Glutamatergic neuron (in vitro differentiated cells): ENCODE measurements at regions not wholly inside any gene's neighbourhood (a gene's known extent, or its start where the extent isn't known, plus 50 kb on each side); places are given as distances from the start of the nearest gene placed in this dataset.

Experiments
- DNase-seq: peaks from one replicate; pipeline ENCODE4 v3.0.0; 2022
- H3K27ac Mint-ChIP-seq: one replicate; pipeline ENCODE4 v1.8.0; 2020; ENCODE audit warnings: mild to moderate bottlenecking, mixed read lengths, inconsistent platforms; ENCODE audit not compliant: unreplicated experiment
- H3K27me3 Mint-ChIP-seq: one replicate; pipeline ENCODE4 v1.8.0; 2020; ENCODE audit warnings: mild to moderate bottlenecking, moderate library complexity, mixed read lengths, inconsistent platforms; ENCODE audit not compliant: unreplicated experiment
- H3K36me3 Mint-ChIP-seq: one replicate; pipeline ENCODE4 v1.8.0; 2020; ENCODE audit warnings: mild to moderate bottlenecking, mixed read lengths, inconsistent platforms; ENCODE audit not compliant: unreplicated experiment
- H3K4me1 Mint-ChIP-seq: one replicate; pipeline ENCODE4 v1.8.0; 2020; ENCODE audit warnings: mild to moderate bottlenecking, low read depth, mixed read lengths, inconsistent platforms; ENCODE audit not compliant: unreplicated experiment
- H3K4me3 Mint-ChIP-seq: one replicate; pipeline ENCODE4 v1.8.0; 2020; ENCODE audit warnings: mild to moderate bottlenecking, mixed read lengths, inconsistent platforms; ENCODE audit not compliant: unreplicated experiment
- H3K9me3 Mint-ChIP-seq: one replicate; pipeline ENCODE4 v1.8.0; 2020; ENCODE audit warnings: mild to moderate bottlenecking, moderate library complexity, mixed read lengths, inconsistent platforms; ENCODE audit not compliant: unreplicated experiment
- CTCF ChIP-seq: fragments of 200-600 bp; sonication (generic); IDR thresholded peaks from one replicate; pipeline ENCODE4 v1.5.0; 2021; ENCODE audit not compliant: partially characterized antibody, unreplicated experiment

- H3K27ac Mint-ChIP-seq, result no peak overlapping the region
- H3K36me3 Mint-ChIP-seq, result no peaks in the 10 kb centered on the region
- no peak for TF ChIP-seq CTCF
- peaks cover 9% of the 10 kb centered on the region for H3K4me1 Mint-ChIP-seq
- H3K4me3 Mint-ChIP-seq, result no peak overlapping the region
- DNase-seq, result no peak
- H3K27me3 Mint-ChIP-seq, result no peaks in the 10 kb centered on the region
- H3K9me3 Mint-ChIP-seq, result no peaks in the 10 kb centered on the region
These were observed 275.8 kb upstream of the PRDM1 start for GRCh38 chr6:105810105-105810921.

GRCh38 chr6:105808571-105808970 is 277.6 kb upstream of the PRDM1 start:
- no peak for DNase-seq
- TF ChIP-seq CTCF, result no peak
- H3K27ac Mint-ChIP-seq, result no peak overlapping the region
- peaks cover 9% of the 10 kb centered on the region for H3K4me1 Mint-ChIP-seq
- H3K9me3 Mint-ChIP-seq, result no peaks in the 10 kb centered on the region
- H3K36me3 Mint-ChIP-seq, result no peaks in the 10 kb centered on the region
- H3K27me3 Mint-ChIP-seq, result no peaks in the 10 kb centered on the region
- H3K4me3 Mint-ChIP-seq, result no peak overlapping the region

- no peak for TF ChIP-seq CTCF
- H3K4me1 Mint-ChIP-seq, result peaks cover 9% of the 10 kb centered on the region
- H3K4me3 Mint-ChIP-seq, result no peak overlapping the region
- H3K36me3 Mint-ChIP-seq, result no peaks in the 10 kb centered on the region
- H3K27me3 Mint-ChIP-seq, result no peaks in the 10 kb centered on the region
- no peak overlapping the region for H3K27ac Mint-ChIP-seq
- DNase-seq, result no peak
- no peaks in the 10 kb centered on the region for H3K9me3 Mint-ChIP-seq
These were observed 278.2 kb upstream of the PRDM1 start for GRCh38 chr6:105807905-105808304.

- no peak for TF ChIP-seq CTCF
- no peaks in the 10 kb centered on the region for H3K36me3 Mint-ChIP-seq
- no peak overlapping the region for H3K27ac Mint-ChIP-seq
- no peak overlapping the region for H3K4me3 Mint-ChIP-seq
- H3K27me3 Mint-ChIP-seq, result no peaks in the 10 kb centered on the region
- no peaks in the 10 kb centered on the region for H3K9me3 Mint-ChIP-seq
- no peak for DNase-seq
- H3K4me1 Mint-ChIP-seq, result peaks cover 9% of the 10 kb centered on the region
These were observed 279.6 kb upstream of the PRDM1 start for GRCh38 chr6:105806486-105806920.

- DNase-seq, result no peak
- Mint-ChIP-seq H3K9me3 (no peaks in the 10 kb centered on the region), H3K27me3 (no peaks in the 10 kb centered on the region), H3K36me3 (no peaks in the 10 kb centered on the region), H3K27ac (no peak overlapping the region), H3K4me1 (peaks cover 7% of the 10 kb centered on the region), H3K4me3 (no peak overlapping the region)
- TF ChIP-seq CTCF, result no peak
These were observed 280.6 kb upstream of the PRDM1 start for GRCh38 chr6:105805501-105806023.
